Sigmoid colon (tissue), 3 donors: ENCODE measurements at regions not wholly inside any gene's neighbourhood (a gene's known extent, or its start where the extent isn't known, plus 50 kb on each side); places are given as distances from the start of the nearest gene placed in this dataset.

Source experiments
- POLR2A ChIP-seq, 2 donors: fragments of 450-650 bp; IDR thresholded peaks; one replicate each; pipeline ENCODE4 v1.6.1; 2016; ENCODE audit warnings: antibody characterized with exemption in 2 of 2, mild to moderate bottlenecking in 2 of 2, moderate library complexity in 2 of 2
- TF ChIP-seq, protein P1 (sequence below), 4 experiments: fragments of 450-650 bp in 3 of 4; fragments of 200-600 bp in 1 of 4; IDR thresholded peaks; one replicate each; pipeline ENCODE4 v1.5.1; 2016 to 2019; ENCODE audit warnings: antibody characterized with exemption in 4 of 4, mild to moderate bottlenecking in 3 of 4, moderate library complexity in 2 of 4

DNA sequence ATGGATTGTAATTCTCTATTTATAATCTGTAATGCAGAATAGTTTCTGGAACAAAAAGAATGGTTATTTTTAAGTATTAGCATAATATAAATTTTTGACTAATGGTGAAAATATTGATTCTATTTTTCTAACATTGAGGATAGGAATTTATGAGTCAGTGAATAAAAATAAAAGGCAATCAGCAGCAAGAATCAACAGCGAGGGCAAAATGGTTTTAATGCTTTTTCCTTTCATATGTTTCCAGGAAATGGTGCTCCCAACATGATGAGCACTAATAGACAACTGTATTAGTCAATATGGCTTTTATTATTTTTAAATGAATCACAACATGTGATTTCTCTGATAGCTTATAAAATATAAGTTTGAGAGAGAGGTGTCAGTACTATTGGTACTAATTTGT lies 90.7 kb upstream of the TFPI start:
- TF ChIP-seq, protein P1, sequence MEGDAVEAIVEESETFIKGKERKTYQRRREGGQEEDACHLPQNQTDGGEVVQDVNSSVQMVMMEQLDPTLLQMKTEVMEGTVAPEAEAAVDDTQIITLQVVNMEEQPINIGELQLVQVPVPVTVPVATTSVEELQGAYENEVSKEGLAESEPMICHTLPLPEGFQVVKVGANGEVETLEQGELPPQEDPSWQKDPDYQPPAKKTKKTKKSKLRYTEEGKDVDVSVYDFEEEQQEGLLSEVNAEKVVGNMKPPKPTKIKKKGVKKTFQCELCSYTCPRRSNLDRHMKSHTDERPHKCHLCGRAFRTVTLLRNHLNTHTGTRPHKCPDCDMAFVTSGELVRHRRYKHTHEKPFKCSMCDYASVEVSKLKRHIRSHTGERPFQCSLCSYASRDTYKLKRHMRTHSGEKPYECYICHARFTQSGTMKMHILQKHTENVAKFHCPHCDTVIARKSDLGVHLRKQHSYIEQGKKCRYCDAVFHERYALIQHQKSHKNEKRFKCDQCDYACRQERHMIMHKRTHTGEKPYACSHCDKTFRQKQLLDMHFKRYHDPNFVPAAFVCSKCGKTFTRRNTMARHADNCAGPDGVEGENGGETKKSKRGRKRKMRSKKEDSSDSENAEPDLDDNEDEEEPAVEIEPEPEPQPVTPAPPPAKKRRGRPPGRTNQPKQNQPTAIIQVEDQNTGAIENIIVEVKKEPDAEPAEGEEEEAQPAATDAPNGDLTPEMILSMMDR (IDR thresholded peaks at IDR 0.05): no peak
- TF ChIP-seq POLR2A (IDR thresholded peaks at IDR 0.05): no peak
